CD4-positive, alpha-beta T cell treated with Interleukin-4 for 4 hours (primary cell): ENCODE measurements at regions not wholly inside any gene's neighbourhood (a gene's known extent, or its start where the extent isn't known, plus 50 kb on each side); places are given as distances from the start of the nearest gene placed in this dataset.
"Not testable (repeated sequence)": the region's sequence is repeated elsewhere in the genome, so short reads cannot be mapped to it uniquely, and the experiment has no call there.

Experiments
- DNase-seq: peaks from one replicate; pipeline ENCODE4 v3.0.0-alpha.2; 2020

DNA sequence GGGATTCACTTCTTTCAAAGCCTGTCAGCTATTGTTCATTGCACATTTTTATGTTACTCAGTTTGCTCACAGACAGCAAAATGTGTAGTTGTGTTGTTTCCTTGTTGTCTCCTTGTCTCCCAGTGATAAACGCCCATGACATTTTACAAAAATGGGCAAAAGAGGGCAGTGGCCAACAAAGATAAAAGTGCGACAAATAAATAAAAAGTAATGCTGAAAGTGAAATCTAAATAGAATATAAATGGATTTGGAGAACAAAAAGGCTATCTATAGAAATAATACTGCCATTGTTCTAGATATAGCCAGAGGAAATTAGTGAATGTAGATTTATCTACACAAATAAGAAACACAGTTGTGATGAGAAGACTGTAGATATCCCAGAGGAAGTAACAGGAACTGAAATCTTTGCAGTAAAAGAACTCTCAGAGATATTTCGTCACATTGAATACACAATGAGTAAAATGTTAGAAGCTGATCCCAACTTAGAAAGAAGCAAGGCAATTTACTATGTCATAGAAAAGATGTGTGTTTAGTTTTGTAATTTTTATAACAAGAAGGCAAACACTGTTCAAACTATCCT lies 1186.2 kb upstream of the FAM98A start:
- DNase-seq, result no peak

DNA sequence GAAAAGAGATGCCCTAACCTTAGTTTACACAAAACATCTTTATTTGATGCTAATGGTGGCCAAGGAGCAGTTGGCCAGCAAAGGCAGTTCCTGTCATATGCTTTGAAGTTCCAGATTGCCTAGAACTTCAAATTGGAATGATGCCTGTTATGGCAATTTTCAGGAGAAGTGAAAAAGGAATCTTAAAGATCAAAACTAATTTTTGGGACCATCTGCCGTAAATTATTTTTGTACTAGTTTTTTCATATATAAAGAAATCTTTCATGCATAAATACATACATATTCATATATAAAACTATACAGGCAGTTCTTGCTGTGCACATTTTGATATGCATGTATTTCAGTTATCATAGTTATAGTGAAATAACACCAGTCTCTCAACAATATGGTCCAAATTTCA lies 1185.6 kb upstream of the FAM98A start:
- DNase-seq, result no peak

DNA sequence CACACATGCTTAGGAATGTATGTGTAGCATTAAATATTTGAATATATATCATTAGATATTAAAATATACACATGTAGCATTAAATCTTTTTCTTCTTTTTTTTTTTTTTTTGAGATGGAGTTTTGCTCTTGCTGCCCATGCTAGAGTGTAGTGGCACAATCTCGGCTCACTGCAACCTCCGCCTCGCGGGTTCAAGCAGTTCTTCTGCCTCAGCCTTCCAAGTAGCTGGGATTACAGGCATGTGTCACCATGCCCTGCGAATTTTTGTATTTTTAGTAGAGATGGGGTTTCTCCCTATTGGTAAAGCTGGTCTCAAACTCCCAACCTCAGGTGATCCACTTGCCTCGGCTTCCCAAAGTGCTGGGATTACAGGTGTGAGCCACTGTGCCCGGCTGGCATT lies 1151.6 kb upstream of the FAM98A start:
- DNase-seq, result not testable (repeated sequence)

DNA sequence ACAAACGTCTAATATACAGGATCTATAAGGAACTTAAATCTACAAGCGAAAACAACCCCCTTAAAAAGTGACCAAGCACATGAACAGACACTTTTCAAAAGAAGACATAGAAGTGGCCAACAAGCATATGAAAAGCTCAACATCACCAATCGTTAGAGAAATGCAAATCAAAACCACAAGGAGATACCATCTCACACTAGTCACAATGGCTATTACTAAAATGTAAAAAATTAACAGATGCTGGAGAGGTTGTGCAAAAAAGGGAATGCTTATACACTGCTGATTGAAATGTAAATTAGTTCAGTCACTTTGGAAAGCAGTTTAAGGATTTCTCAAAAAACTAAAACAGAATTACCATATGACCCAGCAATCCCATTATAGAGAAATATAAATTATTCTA lies 1148.5 kb upstream of the FAM98A start:
- DNase-seq, result no peak

DNA sequence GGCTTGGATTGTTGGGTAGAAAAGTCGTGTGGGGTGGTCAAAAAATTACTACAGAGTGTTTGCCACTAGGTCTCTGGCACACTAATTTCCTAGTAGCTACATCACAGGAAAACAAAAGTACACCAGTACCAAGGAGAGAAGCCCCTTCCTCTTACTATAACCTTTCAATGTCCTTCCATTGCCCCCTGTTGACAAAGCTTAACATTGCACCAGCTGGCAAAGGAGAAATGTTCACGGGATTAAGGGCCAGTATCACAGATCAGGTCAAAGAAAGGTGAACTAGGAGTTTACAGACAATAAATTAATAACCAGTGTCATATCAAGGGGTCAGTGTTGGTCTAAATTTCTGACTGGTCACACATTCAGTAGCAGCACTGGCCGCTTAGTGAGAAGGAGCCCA lies 1139.6 kb upstream of the FAM98A start:
- no peak for DNase-seq

DNA sequence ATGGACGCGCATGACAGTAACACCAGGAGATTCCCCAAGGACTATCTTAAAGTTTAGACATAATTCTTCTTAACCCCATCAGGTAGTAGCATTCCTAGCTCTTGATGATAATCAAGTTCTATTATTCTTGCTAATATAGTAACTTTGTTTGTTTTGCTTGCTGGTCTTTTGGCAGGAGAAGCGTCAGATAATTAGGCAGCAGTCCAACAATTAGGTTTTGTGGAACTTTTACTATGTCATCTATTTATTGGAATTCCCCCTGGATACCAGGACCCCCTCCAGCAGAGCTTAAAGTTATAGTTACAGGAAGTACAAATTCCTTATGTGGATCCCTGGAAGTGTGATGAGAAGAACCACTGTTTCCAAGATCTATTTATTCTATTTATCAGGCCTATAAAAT lies 1138.0 kb upstream of the FAM98A start:
- no peak for DNase-seq

DNA sequence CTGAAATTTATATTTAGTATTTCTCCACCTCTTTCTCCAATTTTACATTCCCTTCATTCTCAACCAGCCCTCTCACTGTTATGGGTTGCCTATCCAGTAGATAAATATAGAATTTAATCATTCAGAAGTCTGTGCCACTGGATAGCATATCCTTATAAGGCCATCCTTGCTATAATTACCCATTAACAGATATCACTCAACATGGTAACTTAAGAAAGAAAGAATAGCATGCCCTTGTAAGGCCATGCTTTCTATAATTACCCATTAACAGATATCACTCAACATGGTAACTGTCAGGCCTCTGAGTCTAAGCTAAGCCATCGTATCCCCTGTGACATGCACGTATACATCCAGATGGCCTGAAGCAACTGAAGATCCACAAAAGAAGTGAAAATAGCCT lies 1137.4 kb upstream of the FAM98A start:
- no peak for DNase-seq

DNA sequence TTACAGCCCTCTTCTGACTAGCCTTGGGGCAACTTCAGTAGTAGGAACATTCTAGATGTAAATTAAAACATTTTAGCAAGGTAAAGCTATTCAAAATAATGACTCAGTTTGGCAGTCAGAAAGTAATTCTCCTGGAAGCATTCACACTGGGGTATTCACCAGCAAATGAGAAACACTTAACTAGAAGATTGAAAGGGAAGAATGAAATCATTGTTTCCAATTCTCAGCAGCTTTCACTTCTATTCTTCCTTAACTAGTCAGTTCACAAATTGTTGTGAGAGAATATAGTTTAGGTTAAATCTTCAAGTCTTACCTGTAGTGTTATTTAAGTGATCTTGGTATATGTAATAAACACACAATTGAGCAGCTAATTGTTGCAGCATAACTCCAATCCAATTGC lies 1135.6 kb upstream of the FAM98A start:
- no peak for DNase-seq

DNA sequence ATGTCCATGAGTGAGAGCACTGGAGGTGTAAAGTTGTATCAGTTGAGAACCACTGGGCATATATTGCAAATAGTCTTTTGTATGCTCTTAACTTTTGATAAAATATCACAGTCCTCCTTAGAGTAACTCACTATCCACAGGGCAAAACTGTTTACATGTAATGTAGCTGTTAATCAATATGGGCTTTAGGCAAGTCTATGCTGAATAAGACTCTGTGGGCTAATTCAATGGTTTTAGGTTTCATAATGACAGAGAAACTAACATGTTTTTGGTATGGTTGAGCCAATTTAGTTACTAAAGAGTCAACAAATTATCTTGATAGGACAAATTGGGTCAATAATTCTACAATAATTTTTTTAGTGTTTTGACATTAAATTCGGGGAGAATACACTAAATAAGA lies 1134.9 kb upstream of the FAM98A start:
- DNase-seq, result no peak

DNA sequence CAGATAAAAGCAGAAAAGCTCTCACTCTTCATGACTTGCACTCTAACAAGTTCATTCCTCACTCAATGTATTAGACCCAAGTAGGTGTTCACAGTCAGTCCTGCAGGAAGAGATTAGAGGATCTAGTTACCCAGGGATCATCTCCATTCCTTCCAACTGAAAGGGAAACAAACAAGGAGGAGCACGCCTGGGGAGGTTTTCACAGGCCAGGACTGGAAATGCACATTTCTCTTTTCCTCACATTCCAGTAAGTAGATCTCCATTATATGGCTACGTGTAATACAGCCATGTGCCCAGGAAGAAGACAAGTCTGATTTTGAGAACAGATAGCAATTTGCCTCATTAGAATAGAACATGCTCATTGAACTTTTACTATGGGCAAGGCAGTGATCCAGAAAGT lies 1132.2 kb upstream of the FAM98A start:
- no peak for DNase-seq

DNA sequence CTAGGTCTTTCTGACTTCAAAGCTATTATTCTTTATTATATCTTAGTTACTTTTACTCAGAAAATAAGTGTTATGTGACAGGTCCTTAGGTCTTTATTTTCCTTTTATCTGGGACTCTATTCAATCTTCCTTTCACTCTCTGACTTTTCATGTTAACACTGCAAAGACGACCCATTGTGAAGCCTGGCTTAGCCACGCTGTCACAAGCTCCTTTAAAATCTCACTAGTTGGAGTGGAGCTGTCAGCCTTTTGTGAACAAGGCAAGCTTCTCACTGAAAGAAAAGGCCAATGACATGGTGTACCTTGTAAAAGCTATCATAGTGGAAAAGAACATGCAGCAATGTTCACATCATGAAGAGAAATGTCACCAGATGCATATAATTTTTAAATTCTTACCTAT lies 1130.7 kb upstream of the FAM98A start:
- no peak for DNase-seq

DNA sequence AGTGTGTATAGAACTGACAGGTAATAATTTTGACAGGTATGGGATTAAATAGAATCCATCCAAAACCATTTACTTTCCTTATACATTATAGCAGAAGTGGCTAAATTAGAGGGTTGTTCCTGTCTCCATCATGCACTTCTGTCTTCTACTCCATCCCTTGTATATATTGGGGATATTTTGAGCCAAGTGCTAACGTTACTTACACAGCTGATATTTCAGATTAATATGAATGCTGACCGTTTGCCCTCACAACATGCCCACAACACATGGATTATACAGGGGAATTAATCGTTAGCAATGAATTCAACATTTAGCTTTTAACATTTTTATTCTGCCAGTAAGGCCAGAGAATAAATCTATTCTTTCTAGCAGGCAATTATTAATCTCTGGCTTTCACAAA lies 1125.0 kb upstream of the FAM98A start:
- DNase-seq, result no peak

DNA sequence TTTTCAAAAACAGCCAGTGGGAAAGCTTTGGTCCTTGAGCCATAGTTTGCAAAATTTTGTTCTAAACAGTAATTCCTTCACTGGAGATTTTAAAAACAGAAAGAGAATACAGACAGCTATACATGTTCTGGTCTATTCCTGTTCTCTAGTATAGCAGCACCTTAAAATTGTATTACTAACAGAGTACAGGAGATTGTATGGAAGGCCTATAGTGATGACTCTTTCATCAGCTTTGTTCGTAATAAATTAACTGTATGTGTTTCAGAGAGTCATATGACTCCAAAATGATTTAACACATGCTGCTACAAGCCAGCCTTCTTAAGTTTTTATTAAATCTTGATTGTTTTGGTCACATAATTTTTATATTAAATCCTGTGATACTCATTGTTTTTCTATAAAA lies 1124.6 kb upstream of the FAM98A start:
- DNase-seq, result no peak

DNA sequence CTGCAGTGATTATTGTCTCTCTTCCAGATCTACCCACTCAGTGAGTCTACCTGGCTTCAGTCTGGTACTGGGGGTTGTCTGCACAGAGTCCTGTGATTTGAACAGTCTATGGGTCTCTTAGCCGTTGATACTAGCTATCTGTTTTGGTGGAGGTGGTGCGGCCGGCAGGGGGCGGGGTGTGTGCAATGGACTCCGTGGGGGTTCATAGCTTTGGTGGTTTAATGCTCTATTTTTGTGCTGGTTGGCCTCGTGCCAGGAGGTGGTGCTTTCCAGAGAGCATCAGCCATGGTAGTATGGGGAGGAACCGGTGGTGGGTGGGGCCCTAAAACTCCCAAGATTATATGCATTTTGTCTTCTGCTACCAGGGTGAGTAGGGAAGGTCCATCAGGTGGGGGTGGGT lies 1120.1 kb upstream of the FAM98A start:
- DNase-seq, result no peak

DNA sequence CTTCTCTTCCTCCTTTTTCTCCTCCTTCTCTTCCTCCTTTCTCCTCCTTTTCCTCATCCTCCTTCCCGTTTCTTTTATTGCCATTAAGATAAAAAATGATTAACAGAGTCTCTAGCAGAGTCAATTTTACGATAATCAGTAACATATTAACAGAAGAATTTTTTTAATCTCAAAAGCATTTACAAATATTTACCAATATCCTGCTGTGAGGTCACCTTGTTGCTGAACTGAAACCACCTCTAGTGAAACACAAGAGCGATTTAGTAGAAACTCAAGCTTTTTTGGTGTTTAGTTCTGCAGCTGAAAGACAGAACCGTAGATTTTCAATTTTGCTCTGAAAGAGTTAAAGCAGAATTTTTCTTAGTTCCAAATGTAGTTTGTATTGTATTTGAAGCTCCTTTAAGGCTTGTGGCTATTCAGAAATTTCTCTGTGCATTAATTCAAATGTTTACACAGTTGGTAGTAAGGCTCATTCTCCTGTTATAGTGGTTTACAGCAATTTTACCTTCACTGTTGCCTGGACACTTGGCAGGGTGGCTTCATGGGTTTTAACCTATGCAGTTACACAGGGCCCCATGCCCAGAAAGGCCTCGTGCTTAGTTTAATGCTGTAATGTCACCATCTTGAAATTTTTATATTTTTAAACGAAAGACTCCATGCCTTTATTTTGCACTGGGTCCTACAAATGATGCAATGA lies 1106.6 kb upstream of the FAM98A start:
- DNase-seq, result no peak

DNA sequence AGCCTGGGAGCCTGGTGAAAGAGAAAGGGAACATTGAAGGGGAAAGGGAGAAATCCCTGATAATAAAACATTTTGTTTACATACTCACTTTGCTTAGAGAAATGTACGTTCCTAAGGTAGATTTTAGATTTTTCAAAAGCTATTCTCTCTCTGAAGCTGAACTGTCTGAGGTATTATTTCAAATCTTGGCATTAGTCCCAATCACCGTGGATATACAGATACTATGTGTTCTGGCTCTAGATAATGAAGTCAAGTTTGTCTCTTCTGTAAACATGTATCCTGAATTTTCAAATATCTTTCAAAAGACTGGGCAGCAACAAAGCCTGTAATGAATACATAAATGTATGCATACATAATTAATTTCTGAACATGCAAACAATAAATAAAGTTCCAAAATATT lies 1104.2 kb upstream of the FAM98A start:
- no peak for DNase-seq

DNA sequence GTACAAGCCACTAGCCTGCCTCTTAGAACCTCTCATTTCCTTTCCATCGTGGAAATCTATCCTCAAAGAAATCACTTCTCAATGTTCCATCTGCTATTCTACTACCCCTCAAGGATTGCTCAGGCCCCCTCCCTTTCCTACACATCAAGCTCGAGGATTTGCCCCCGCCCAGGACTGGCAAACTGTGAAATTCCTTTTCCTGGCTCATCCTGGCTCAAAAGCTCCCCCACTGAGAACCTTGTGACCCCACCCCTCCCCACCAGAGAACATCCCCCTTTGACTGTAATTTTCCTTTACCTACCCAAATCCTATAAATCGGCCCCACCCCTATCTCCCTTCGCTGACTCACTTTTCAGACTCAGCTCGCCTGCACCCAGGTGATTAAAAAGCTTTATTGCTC lies 1103.3 kb upstream of the FAM98A start:
- not testable (repeated sequence) for DNase-seq

DNA sequence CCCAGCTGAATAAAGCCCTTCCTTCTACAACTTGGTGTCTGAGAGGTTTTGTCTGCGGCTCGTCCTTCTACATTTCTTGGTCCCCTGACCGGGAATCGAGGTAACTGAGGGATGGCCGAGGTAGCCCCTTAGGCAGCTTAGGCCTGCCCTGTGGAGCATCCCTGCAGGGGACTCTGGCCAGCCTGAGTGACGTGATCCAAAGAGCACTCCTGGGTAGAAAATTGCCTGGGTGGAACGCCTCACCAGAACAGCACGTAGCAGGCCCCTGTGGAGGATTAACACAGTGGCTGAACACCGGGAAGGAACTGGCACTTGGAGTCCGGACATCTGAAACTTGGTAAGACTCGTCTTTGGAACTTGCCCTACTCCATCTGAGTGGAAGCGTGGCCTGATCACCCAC lies 1078.5 kb upstream of the FAM98A start:
- not testable (repeated sequence) for DNase-seq

DNA sequence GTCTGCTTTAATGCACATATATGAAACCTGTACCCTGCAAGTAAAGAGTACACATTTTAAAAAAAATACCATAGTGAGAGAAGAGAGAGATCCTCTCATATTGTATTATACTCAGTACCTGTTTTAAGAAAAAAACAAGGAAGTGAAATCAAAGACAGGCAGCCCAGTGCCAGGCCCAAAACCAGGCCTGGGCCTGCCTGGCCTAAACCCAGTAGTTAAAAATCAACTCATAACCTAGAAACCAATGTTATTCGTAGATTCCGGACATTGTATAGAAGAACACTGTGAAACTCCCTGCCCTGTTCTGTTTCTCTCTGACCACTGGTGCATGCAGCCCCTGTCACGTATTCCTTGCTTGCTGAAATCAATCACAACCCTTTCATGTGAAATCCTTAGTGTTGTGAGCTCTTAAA lies 1078.0 kb upstream of the FAM98A start:
- not testable (repeated sequence) for DNase-seq

DNA sequence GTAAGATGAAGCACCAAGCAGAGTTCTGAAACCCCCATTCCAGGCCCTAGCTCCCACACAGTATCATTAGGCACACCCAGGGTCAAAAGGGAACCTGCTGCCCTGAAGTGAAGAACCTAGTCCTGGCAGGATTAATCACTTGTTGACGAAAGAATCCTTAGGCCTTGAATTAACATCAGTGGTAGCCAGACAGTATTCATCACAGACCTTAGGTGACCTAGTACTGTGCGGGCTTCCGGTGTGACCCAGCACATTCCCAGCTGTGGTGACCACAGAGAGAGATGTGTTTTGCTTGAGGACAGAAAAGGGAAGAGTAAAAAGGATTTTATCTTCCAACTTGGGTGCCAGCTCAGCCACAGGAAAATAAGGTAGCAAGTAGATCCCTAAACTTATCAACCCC lies 1071.4 kb upstream of the FAM98A start:
- DNase-seq, result no peak

DNA sequence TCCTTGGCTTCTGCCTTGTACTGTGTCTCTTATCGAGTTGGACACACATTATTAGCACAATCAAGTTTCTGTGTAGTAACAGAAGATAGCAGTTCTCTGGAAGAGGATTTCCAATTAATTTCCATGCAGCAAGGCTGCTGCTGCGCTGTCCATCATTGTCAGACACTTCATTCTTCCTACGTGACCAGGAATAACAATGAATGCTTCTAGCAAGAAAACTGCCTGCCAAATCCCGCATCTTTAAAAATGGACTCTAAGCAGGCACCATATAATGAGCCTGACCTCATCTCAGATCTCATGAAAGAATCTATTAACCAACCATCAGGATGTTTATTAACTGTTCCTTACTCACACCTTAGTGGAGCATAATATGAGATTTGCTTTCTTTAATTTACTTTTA lies 1067.7 kb upstream of the FAM98A start:
- no peak for DNase-seq

DNA sequence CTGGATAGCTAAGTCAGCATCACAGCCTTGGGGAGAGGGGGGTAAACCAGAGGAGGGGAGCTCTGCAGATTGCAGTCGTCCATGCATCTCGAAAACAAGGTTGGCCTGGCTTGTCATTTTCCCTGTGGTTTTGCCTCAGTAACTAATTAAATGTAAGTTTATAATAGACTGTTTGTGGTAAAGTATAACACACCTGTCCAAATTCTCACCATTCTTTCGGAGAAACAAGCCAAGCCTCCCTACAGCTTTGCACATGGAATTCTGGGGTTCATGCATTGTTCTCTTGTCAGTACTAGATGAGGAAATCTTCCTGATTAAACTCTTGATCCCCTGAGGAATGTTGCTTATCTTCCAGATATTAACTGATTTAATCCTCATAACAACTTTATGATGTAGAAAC lies 1065.2 kb upstream of the FAM98A start:
- DNase-seq, result no peak

DNA sequence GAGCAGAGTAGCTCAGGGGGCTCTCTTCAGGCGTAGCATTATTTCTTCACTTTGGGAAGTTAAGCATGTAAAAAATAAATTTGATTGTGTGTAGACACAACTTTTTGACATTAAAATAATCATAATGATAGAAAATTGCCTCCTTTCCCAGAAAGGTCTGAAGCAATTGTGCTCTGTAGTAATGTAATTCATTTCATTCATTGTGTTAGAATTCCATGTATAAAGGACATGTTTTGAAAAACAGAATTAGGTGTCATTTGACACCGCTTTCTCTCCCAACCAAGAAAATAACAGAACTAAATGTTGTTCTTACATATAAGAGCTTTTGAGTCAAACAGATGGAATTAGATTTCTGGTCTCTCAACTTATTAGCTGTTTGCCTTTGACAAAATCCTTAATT lies 1064.2 kb upstream of the FAM98A start:
- no peak for DNase-seq

DNA sequence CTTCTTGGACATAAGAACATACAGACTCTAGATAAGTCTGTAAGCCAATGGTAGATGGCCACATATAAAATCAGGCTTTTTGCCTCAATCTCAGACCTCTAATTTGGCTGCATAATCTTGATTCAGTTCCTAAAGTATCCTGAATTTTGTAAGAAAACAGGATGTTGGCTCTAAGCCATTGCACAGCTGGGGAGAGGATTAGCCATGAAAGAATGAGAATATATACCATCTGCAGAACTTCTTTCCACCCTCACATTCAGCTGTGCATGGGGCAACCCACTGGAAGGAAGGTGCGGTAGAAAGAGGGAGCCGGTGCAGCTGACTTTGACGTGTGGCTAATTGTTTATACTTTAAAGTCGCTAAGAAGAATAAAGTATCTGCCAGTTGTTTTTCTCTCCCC lies 1061.6 kb upstream of the FAM98A start:
- no peak for DNase-seq

DNA sequence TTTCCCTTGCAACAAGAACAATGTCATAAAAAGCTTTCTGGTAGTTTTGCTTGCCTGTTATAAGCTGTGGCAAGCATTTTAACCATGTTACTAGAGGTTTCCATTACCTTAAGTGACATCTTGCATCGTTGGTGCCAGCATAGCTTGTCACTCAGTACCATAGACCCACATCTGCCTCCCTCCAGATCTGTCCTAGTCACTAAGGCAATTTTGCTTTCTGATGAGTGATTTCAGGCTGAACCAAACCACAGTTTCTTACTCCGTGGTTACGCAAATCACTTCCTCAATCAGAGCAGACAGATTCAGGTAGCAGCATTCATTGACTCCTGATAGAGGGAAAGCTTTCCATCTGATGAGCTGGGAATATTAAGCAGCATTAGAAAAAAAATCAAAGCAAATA lies 1057.5 kb upstream of the FAM98A start:
- DNase-seq, result no peak
